ENCODE measurements at regions not wholly inside any gene's neighbourhood (a gene's known extent, or its start where the extent isn't known, plus 50 kb on each side); places are given as distances from the start of the nearest gene placed in this dataset.

GRCh38 chr4:123463869-123464268 lies 67.3 kb downstream of the SPRY1 start:
- TF ChIP-seq GATA1 (IDR thresholded peaks at IDR 0.05; ENCODE audit: low read depth, low read length) (no peak), POLR2A (IDR thresholded peaks at IDR 0.05; ENCODE audit: low read length) (no peak)

Data from erythroblast (primary cell).